Osteoblast (primary cell): ENCODE measurements at regions not wholly inside any gene's neighbourhood (a gene's known extent, or its start where the extent isn't known, plus 50 kb on each side); places are given as distances from the start of the nearest gene placed in this dataset.

Experiments used
- DNase-seq: peaks from one replicate; pipeline ENCODE4 v3.0.0; 2011; ENCODE audit warnings: low spot score, mixed read lengths; ENCODE audit not compliant: insufficient read length; ENCODE audit errors: missing footprints
- H2AFZ ChIP-seq: 2 replicates; pipeline ENCODE4 v1.6.0; 2011; ENCODE audit warnings: mild to moderate bottlenecking, low read length
- H3K27ac ChIP-seq: 2 replicates; pipeline ENCODE4 v1.5.1; 2011; ENCODE audit warnings: mild to moderate bottlenecking, low read depth, low read length, moderate library complexity
- H3K27me3 ChIP-seq: 2 replicates; pipeline ENCODE4 v1.6.0; 2012; ENCODE audit warnings: mild to moderate bottlenecking, control low read depth, inconsistent platforms, low read length, moderate library complexity; ENCODE audit not compliant: insufficient read depth
- H3K36me3 ChIP-seq: 2 replicates; pipeline ENCODE4 v1.5.1; 2011; ENCODE audit warnings: mild to moderate bottlenecking, low read length, control low read depth, moderate library complexity; ENCODE audit not compliant: insufficient read depth
- H3K4me1 ChIP-seq: 2 replicates; pipeline ENCODE4 v1.5.1; 2011; ENCODE audit warnings: mild to moderate bottlenecking, low read length, control low read depth, moderate library complexity; ENCODE audit not compliant: insufficient read depth
- H3K4me2 ChIP-seq: 2 replicates; pipeline ENCODE4 v1.6.0; 2011; ENCODE audit warnings: mild to moderate bottlenecking, low read length; ENCODE audit not compliant: insufficient read depth
- H3K4me3 ChIP-seq: fragments of 200-600 bp; sonication (generic); 3 replicates; pipeline ENCODE4 v1.5.1; 2012; ENCODE audit warnings: mild to moderate bottlenecking, low read length, inconsistent platforms; ENCODE audit not compliant: insufficient read depth
- H3K79me2 ChIP-seq: 2 replicates; pipeline ENCODE4 v1.6.0; 2012; ENCODE audit warnings: mild to moderate bottlenecking, low read length, control low read depth, inconsistent platforms; ENCODE audit not compliant: insufficient read depth
- H3K9me3 ChIP-seq: 2 replicates; pipeline ENCODE4 v1.5.1; 2011; ENCODE audit warnings: low read depth, low read length, control low read depth
- H4K20me1 ChIP-seq: 2 replicates; pipeline ENCODE4 v1.6.0; 2012; ENCODE audit warnings: mild to moderate bottlenecking, low read length, control low read depth; ENCODE audit not compliant: insufficient read depth
- TF ChIP-seq, protein P1 (sequence below): IDR thresholded peaks from 2 replicates; pipeline ENCODE4 v1.5.1; 2011; ENCODE audit warnings: mild to moderate bottlenecking, low read depth, low read length, moderate library complexity; ENCODE audit errors: extremely low read depth

GRCh38 chr13:78784014-78784750, 125.2 kb upstream of the OBI1 start:
- no peaks in the 10 kb centered on the region for H4K20me1 ChIP-seq
- no peaks in the 10 kb centered on the region for H3K79me2 ChIP-seq
- H3K27me3 ChIP-seq, result no peaks in the 10 kb centered on the region
- no peak overlapping the region for H3K4me2 ChIP-seq
- no peaks in the 10 kb centered on the region for H3K9me3 ChIP-seq
- no peak overlapping the region for H2AFZ ChIP-seq
- H3K27ac ChIP-seq, result no peak overlapping the region
- TF ChIP-seq, protein P1, sequence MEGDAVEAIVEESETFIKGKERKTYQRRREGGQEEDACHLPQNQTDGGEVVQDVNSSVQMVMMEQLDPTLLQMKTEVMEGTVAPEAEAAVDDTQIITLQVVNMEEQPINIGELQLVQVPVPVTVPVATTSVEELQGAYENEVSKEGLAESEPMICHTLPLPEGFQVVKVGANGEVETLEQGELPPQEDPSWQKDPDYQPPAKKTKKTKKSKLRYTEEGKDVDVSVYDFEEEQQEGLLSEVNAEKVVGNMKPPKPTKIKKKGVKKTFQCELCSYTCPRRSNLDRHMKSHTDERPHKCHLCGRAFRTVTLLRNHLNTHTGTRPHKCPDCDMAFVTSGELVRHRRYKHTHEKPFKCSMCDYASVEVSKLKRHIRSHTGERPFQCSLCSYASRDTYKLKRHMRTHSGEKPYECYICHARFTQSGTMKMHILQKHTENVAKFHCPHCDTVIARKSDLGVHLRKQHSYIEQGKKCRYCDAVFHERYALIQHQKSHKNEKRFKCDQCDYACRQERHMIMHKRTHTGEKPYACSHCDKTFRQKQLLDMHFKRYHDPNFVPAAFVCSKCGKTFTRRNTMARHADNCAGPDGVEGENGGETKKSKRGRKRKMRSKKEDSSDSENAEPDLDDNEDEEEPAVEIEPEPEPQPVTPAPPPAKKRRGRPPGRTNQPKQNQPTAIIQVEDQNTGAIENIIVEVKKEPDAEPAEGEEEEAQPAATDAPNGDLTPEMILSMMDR, result no peak
- H3K4me1 ChIP-seq, result no peaks in the 10 kb centered on the region
- DNase-seq, result no peak
- no peaks in the 10 kb centered on the region for H3K36me3 ChIP-seq
- H3K4me3 ChIP-seq, result no peak overlapping the region

- Histone ChIP-seq H2AFZ (no peak overlapping the region), H3K79me2 (no peaks in the 10 kb centered on the region), H3K4me2 (no peak overlapping the region), H3K36me3 (no peaks in the 10 kb centered on the region), H3K4me3 (no peak overlapping the region), H3K27me3 (no peaks in the 10 kb centered on the region), H4K20me1 (no peaks in the 10 kb centered on the region), H3K27ac (no peak overlapping the region), H3K4me1 (no peaks in the 10 kb centered on the region), H3K9me3 (no peaks in the 10 kb centered on the region)
- DNase-seq, result no peak
- TF ChIP-seq, protein P1, result no peak
Observed at GRCh38 chr13:78780708-78781107, 121.8 kb upstream of the OBI1 start.

DNA sequence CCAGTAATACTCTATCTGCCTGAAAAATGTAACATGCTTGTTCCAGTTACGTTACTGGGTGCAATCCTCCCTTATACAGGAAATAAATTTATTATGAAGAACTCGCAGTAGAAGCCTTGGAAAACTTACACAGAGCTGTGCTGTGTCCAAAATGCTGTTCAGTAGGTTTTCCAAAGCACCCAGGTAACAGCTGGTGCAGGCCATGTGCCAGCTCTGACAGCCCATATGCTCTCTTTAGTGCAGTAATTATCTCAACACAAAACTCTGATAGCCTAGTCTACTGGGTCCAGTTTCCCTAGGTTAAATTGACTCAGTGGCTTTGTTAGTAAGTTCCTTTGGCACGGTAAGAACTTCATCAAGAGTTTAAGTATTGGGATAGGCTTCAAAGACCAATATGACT, 120.7 kb upstream of the OBI1 start:
- TF ChIP-seq, protein P1, result no peak
- no peak for DNase-seq
- H3K4me1 ChIP-seq, result no peaks in the 10 kb centered on the region
- H4K20me1 ChIP-seq, result no peaks in the 10 kb centered on the region
- H3K79me2 ChIP-seq, result no peaks in the 10 kb centered on the region
- no peaks in the 10 kb centered on the region for H3K27me3 ChIP-seq
- no peaks in the 10 kb centered on the region for H3K9me3 ChIP-seq
- H3K36me3 ChIP-seq, result no peaks in the 10 kb centered on the region
- no peak overlapping the region for H3K27ac ChIP-seq
- no peak overlapping the region for H3K4me3 ChIP-seq
- no peak overlapping the region for H3K4me2 ChIP-seq
- no peak overlapping the region for H2AFZ ChIP-seq

GRCh38 chr13:78777976-78778375, 119.0 kb upstream of the OBI1 start:
- Histone ChIP-seq H3K9me3 (no peaks in the 10 kb centered on the region), H3K27me3 (no peaks in the 10 kb centered on the region), H3K36me3 (no peaks in the 10 kb centered on the region), H3K4me3 (no peak overlapping the region), H3K4me1 (no peaks in the 10 kb centered on the region), H3K4me2 (no peak overlapping the region), H4K20me1 (no peaks in the 10 kb centered on the region), H2AFZ (no peak overlapping the region), H3K27ac (no peak overlapping the region), H3K79me2 (no peaks in the 10 kb centered on the region)
- DNase-seq, result no peak
- TF ChIP-seq, protein P1, result no peak
